DMS 273 (cell line): ENCODE measurements at regions not wholly inside any gene's neighbourhood (a gene's known extent, or its start where the extent isn't known, plus 50 kb on each side); places are given as distances from the start of the nearest gene placed in this dataset.
A peak's percentile ranks its signal among the peaks of the same experiment; 100 is the strongest.

Source experiments
- DNase-seq: peaks from one replicate; lab custom pipeline; 2025; ENCODE audit not compliant: unreplicated experiment; lab: John Stamatoyannopoulos, UW

- no peak for DNase-seq
These were observed 102.0 kb downstream of the DIRAS3 start for GRCh38 chr1:67948151-67949080.

- peak; percentile 59 for DNase-seq
These were observed 103.3 kb downstream of the DIRAS3 start for GRCh38 chr1:67947114-67947513.

GRCh38 chr1:67945733-67946374, 104.6 kb downstream of the DIRAS3 start:
- peak; percentile 92 for DNase-seq

- DNase-seq = no peak
These were observed 108.2 kb downstream of the DIRAS3 start for GRCh38 chr1:67942274-67942673.

- no peak for DNase-seq
These were observed 108.5 kb upstream of the GNG12 start for GRCh38 chr1:67941746-67942145.

- DNase-seq = no peak
These were observed 107.9 kb upstream of the GNG12 start for GRCh38 chr1:67941155-67941554.

- DNase-seq = peak; percentile 46
These were observed 106.7 kb upstream of the GNG12 start for GRCh38 chr1:67939942-67940341.

GRCh38 chr1:67939186-67939743, 106.0 kb upstream of the GNG12 start:
- peak; percentile 35 for DNase-seq

GRCh38 chr1:67937651-67938050, 104.4 kb upstream of the GNG12 start:
- DNase-seq = no peak

GRCh38 chr1:67937010-67937409, 103.7 kb upstream of the GNG12 start:
- no peak for DNase-seq

GRCh38 chr1:67935560-67935959, 102.3 kb upstream of the GNG12 start:
- DNase-seq = no peak

- no peak for DNase-seq
These were observed 97.9 kb upstream of the GNG12 start for GRCh38 chr1:67931198-67931597.

- no peak for DNase-seq
These were observed 89.8 kb upstream of the GNG12 start for GRCh38 chr1:67923074-67923473.

GRCh38 chr1:67921725-67922489, 88.6 kb upstream of the GNG12 start:
- DNase-seq = no peak

- peak; percentile 36 for DNase-seq
These were observed 86.2 kb upstream of the GNG12 start for GRCh38 chr1:67919274-67920072.

- DNase-seq = no peak
These were observed 84.8 kb upstream of the GNG12 start for GRCh38 chr1:67918067-67918466.

GRCh38 chr1:67917006-67917405, 83.7 kb upstream of the GNG12 start:
- DNase-seq = no peak

- no peak for DNase-seq
These were observed 83.0 kb upstream of the GNG12 start for GRCh38 chr1:67916140-67916886.

GRCh38 chr1:67909776-67910175, 76.5 kb upstream of the GNG12 start:
- DNase-seq = no peak
